ENCODE measurements at regions not wholly inside any gene's neighbourhood (a gene's known extent, or its start where the extent isn't known, plus 50 kb on each side); places are given as distances from the start of the nearest gene placed in this dataset.

- no peak for ATAC-seq
- TF ChIP-seq ZNF565 (CRISPR knock-in tag; conservative IDR thresholded peaks at IDR 0.05; ENCODE audit: low read depth) (no peak), ZNF8 (CRISPR knock-in tag; IDR thresholded peaks at IDR 0.05) (no peak), TCF4 (CRISPR knock-in tag; IDR thresholded peaks at IDR 0.05; ENCODE audit: borderline replicate concordance) (no peak), PATZ1 (CRISPR knock-in tag; IDR thresholded peaks at IDR 0.05; ENCODE audit: borderline replicate concordance) (no peak), PPARA (CRISPR knock-in tag; IDR thresholded peaks at IDR 0.05; ENCODE audit: borderline replicate concordance) (no peak), TSHZ2 (CRISPR knock-in tag; IDR thresholded peaks at IDR 0.05) (no peak), ARNTL (CRISPR knock-in tag; IDR thresholded peaks at IDR 0.05; ENCODE audit: borderline replicate concordance, low read depth) (no peak), ZFP3 (CRISPR knock-in tag; IDR thresholded peaks at IDR 0.05) (no peak), BACH2 (CRISPR knock-in tag; IDR thresholded peaks at IDR 0.05; ENCODE audit: borderline replicate concordance) (no peak), ZNF70 (CRISPR knock-in tag; IDR thresholded peaks at IDR 0.05) (no peak), CSDC2 (CRISPR knock-in tag; IDR thresholded peaks at IDR 0.05) (no peak)
Observed at GRCh38 chr3:134742202-134742601, 52.9 kb upstream of the EPHB1 start.

- no peak for TF ChIP-seq ZNF8 (CRISPR knock-in tag; IDR thresholded peaks at IDR 0.05)
- TF ChIP-seq ZC3H10 (CRISPR knock-in tag; IDR thresholded peaks at IDR 0.05), result no peak
- no peak for TF ChIP-seq ZNF565 (CRISPR knock-in tag; conservative IDR thresholded peaks at IDR 0.05; ENCODE audit: low read depth)
- no peak for ATAC-seq
Observed at GRCh38 chr3:134743006-134743405, 52.1 kb upstream of the EPHB1 start.

Data from SK-N-SH treated with all-trans-retinoic acid at 6 μM for 48 hours (cell line).